ENCODE measurements at regions not wholly inside any gene's neighbourhood (a gene's known extent, or its start where the extent isn't known, plus 50 kb on each side); places are given as distances from the start of the nearest gene placed in this dataset.

DNA sequence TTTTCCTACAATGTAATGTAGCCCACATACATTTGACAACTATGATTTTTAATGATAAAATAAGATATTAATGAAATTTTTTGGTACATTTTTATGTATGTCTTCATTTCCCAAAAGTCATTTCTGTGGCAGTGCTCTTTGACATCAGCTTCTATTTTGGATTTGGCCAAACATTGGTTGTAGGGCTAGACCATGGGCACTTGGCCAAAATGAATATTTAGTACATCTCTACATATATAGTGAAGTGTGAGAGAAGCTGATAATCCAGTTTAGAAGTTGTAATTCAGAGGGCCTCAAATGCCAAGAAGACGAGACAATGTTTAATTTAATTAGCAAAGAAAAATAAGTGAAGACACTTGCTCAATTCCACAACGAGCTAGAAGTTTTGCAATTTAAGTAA is 724.9 kb upstream of the SOX9 start:
- TF ChIP-seq POLR2A (IDR thresholded peaks at IDR 0.05) (no peak), POLR2AphosphoS5 (IDR thresholded peaks at IDR 0.05; ENCODE audit: insufficient read depth in 1 of 2, low read depth in 1 of 2) (no peak)
- TF ChIP-seq, protein P1, sequence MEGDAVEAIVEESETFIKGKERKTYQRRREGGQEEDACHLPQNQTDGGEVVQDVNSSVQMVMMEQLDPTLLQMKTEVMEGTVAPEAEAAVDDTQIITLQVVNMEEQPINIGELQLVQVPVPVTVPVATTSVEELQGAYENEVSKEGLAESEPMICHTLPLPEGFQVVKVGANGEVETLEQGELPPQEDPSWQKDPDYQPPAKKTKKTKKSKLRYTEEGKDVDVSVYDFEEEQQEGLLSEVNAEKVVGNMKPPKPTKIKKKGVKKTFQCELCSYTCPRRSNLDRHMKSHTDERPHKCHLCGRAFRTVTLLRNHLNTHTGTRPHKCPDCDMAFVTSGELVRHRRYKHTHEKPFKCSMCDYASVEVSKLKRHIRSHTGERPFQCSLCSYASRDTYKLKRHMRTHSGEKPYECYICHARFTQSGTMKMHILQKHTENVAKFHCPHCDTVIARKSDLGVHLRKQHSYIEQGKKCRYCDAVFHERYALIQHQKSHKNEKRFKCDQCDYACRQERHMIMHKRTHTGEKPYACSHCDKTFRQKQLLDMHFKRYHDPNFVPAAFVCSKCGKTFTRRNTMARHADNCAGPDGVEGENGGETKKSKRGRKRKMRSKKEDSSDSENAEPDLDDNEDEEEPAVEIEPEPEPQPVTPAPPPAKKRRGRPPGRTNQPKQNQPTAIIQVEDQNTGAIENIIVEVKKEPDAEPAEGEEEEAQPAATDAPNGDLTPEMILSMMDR (IDR thresholded peaks at IDR 0.05): no peak

Measured in vagina (tissue), 2 donors.